H54 (cell line): ENCODE measurements at regions not wholly inside any gene's neighbourhood (a gene's known extent, or its start where the extent isn't known, plus 50 kb on each side); places are given as distances from the start of the nearest gene placed in this dataset.

Source experiments
- DNase-seq: peaks from one replicate; pipeline ENCODE4 v3.0.0; 2011; ENCODE audit warnings: low spot score, mixed read lengths; ENCODE audit not compliant: insufficient read length
- FAIRE-seq: peaks from 3 replicates; lab custom pipeline; 2011; peaks lifted over from hg19 to GRCh38; lab: Jason Lieb, UNC
- POLR2A ChIP-seq: IDR thresholded peaks from 2 replicates; pipeline ENCODE4 v1.6.1; 2011; ENCODE audit warnings: low read depth, mild to moderate bottlenecking, low read length

DNA sequence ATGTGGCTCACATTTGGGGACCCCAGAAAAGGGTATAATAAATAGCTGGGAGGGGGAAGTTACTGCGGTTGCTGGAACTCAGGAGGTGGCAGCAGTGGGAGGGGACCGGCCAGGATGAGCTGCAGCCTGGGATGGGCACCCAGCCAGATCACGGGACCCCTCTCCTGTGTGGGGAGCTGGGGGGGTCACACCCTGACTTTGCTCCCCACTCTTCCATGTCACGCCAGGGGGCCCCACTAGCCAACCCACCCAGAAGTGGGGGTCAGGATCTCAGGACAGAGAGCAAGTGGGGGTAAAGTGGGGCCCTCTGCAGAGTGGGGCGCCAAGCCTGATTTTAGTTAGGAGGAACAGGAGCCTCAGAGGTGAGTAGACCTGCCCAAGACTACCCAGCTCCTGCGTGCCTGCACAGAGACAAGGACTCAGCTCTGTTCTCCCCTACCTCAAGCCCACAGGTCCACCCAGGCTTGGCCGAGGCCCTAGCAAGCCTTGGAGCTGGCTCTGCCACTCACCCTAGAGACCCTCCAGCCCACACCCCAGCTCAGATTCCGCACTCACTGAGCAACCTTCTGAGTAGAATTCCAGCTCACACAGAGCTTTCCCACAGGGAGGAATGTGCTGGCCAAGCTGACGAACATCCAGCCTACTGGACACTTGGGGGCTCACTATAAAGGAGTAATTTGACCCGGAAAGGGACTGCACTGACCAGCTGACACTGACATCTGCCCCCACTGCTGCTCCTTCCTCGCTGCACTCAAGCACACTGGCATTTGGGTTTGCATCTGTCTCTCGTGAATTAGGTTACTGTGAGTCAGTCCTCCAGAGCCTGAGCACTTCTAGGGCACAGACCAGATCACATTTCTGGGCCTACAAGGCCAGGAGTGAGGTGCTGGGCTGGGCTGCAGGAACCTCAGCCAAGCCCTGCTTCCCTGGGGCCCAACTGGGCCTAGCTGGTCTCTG, 310.1 kb downstream of the C16orf95 start:
- TF ChIP-seq POLR2A, result no peak
- FAIRE-seq, result no peak

DNA sequence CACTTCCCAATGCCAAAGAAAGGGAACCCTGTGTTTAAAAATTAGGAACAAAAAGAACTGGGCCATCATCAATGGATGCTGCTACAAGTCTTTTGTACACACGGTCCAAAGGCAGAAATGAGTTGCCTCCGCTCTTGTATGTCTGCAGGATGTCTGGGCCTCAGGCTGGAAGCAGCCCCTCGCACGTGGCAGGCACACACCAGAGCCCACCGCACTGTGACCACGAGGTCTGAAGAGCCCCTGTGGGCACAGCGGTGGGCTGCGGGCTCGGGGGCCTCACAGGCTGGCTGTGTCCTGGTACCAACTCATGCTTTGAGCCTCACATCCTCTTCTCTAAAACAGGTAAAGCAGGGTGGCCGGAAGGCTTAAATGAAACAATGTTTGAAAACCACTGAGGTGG, 309.3 kb downstream of the C16orf95 start:
- DNase-seq, result no peak
- FAIRE-seq, result no peak
- TF ChIP-seq POLR2A, result no peak

More for the DNA sequence above, 310.1 kb downstream of the C16orf95 start:
- DNase-seq, result no peak

DNA sequence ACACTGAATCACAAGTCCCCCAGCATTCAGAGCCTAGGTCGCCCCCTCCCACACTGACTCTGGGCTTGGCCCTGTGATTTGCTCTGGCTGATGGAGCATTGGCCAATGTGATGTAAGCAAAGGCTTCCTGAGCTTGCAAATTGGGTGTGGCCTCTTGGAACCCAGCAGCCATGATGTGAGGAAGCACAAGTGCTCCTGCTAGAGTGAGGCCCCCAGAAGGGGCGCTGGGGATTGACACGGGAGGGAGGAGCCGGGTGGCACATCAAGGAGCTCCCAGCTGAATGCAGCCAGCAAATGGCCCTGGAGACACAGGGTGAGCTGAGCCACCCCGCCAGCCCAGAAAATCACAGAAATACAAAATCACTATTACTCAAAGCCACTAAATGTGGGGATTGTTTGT, 308.5 kb downstream of the C16orf95 start:
- TF ChIP-seq POLR2A, result no peak
- FAIRE-seq, result no peak
- DNase-seq, result no peak

DNA sequence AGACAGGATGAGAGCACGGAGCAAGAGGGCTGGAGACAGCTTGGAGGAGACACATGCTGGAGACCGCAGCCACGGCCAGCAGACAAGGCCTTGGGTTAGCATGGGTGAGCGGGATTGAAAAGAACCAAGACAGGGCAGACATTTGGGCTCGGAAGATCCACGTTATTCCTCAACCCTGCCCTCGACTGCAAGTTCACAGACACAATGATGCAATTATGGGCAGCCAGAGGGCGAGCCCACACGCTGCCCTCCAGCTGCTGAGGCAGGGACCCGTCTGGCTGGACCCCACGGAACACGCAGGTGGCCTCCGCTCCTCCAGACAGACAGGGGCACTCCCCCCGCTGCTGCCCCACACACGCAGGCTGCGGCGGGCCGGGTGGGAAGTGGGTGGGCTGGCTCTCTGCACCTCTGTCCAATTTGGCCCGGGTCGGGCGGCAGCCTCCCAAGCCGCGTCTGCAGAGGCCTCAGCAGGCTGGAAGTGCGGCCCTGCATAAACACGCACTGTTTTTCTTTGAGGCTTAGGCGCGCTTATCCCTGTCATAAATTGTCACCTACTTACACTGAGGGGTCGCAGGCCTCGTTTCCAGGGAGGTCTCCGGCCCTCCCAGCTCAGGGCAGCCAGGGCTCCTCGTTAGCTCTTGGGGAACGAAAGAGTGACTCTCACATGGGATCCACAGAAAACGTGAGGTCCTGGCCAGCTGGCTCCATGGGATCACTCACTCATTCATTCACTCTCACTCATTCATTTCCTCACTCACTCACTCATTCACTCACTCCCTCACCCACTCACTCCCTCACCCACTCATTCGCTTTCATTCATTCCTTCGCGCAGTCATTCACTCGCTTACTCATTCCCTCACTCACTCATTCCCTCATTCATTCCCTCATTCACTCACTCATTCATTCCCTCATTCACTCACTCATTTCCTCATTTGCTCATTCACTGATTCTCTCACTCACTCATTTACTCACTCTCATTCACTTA, 303.9 kb downstream of the C16orf95 start:
- DNase-seq, result no peak
- TF ChIP-seq POLR2A, result no peak
- FAIRE-seq, result no peak

DNA sequence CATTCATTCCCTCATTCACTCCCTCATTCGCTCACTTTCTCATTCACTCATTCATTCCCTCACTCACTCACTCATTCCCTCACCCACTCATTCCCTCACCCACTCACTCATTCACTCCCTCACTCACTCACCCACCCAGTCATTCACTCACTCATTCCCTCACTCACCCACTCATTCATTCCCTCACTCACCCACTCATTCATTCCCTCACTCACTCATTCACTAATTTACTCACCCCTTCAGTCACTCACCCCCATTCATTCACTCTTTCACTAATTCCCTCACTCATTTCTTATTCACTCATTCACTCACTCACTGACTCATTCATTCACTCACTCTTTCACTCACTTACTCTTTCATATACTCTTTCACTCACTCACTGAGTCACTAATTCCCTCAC, 303.1 kb downstream of the C16orf95 start:
- no peak for TF ChIP-seq POLR2A
- DNase-seq (no peak), FAIRE-seq (no peak)

DNA sequence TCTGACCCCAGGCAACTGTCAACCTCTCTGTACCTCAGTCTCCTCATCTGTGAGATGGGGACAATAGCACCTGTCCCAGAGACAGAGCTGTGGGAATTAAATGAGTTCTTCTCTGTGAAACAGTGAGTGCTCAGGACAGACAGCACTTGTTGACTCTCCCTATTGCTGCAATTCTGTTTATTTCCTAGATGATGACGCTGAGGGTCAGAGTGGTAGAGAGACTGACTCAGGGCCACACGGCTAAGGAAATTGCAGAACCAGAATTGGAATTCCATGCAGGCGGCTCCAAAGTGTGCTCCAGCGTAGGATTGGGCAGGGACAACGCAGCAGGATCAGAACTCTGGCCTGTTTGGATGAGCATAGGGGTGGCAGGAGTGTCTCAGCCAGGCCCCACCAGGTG, 302.2 kb downstream of the C16orf95 start:
- TF ChIP-seq POLR2A, result no peak
- DNase-seq, result no peak
- no peak for FAIRE-seq

DNA sequence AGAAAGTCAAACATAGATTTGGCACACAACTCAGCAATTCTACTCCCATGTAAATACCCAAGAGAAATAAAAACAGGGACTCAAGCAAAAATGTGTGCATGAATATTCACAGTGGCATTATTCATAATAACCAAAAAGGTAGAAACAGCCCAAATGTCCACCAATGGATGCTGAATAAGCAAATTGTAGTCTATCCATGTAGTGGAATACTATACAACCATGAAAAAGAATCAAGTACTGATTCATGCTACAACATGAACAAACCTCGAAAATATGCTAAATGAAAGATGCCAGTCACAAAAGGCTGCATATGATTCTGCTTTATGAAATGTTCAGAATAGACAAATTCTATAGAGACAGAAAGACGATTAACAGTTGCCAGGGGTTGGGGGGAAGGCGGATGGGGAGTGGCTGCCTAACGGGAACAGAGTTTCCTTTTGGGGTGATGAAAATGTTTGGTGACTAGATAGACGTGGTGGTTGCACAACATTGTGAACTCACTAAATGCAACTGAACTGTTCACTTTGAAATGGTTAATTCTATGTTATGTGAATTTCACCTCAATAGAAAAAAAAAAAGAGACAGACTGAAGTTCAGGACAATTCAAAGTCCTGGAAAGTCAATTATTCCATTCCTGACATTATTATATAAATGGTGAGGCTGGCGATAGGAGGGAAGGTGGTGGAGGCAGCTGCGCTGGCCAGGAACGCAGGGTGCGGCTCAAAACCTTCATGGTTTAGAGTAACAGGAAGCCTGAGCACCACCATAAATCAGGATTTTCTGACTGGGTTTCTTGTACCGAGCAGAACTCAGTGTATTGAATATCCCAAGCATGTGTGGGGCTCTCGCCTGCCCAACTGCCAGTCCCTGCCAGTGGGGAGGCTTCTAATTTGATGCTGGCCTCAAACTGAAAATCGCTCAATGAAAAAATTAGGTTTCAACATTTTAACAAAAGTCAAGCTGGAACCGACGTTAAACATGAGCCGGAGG, 300.9 kb downstream of the C16orf95 start:
- TF ChIP-seq POLR2A, result no peak
- FAIRE-seq (no peak), DNase-seq (no peak)

DNA sequence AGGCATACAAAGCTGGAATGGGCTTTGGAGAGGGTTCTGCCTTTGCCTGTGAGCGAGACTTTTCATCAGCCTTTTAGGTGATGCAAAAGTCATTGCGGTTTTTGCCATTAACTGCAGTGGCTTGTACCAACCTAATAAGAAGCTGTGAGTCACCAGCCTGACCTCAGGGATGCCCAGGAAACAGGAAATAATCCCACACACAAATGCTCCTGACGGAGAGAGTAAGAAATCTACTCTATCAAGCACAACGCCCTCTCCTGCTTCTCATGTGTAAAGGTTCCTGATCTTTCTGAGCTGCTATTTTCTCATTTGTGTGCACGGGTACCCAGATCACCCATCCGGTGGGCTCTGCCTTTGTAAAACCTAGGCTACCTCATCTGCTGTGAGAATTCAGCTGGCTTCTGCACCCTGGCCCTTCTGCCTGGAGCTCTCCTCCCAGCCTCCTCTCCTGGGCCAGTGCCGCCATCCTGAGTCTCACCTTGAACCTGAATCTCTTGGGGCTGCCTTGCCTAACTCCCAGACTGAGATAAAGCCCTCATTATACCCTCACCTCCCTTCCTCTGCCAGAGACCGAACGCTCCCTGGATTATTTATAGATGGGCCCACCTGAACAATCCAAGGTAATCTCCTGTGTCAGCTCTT, 299.7 kb downstream of the C16orf95 start:
- DNase-seq (peak; percentile 94), FAIRE-seq (peak; percentile 33)
- no peak for TF ChIP-seq POLR2A

DNA sequence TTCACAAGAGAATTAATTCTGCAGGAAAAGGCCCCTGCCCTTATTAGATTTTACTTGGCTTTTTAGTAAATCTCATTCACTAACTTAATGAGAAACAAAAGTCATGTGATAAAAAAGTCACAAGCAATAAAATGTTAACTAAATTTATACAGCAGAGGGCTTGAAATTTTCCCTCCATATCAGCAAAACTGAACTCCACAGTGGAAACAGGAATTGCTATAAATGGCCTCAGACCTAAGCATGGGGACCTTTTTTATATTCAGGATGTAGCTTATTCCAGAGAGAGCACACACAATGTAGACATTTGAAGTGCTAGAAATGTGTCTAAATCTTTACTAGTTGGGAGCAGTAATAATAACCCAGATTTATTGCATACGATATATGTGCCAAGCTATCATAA, 291.5 kb downstream of the C16orf95 start:
- FAIRE-seq (no peak), DNase-seq (no peak)
- no peak for TF ChIP-seq POLR2A

DNA sequence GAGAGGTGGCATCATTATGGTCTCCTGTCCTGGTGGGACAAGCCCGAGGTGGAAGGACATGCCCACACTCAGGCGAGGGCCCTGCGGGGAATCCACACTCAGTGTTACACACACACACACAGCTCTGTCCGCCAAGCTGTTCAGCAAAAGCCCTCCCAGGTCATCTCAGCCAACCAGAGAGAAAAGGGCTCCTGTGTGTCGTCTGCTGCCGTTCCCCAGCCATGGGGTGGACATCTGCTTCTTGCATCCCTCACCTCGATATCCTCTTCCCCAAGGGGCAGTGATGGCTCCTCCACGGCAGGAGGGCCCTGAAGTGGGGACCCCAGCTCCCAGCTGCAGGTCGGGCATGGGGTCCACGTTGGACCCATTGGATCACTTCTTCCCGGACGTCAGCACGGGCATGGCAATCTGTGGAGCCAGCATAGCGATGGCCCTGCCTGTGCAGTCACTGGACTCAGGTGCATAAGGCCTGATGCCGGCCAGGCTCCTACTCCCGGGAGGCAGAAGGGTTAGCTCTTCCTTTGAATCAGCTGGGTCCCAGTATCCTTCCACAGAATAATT, 290.1 kb downstream of the C16orf95 start:
- TF ChIP-seq POLR2A, result no peak
- DNase-seq, result no peak
- FAIRE-seq, result no peak

DNA sequence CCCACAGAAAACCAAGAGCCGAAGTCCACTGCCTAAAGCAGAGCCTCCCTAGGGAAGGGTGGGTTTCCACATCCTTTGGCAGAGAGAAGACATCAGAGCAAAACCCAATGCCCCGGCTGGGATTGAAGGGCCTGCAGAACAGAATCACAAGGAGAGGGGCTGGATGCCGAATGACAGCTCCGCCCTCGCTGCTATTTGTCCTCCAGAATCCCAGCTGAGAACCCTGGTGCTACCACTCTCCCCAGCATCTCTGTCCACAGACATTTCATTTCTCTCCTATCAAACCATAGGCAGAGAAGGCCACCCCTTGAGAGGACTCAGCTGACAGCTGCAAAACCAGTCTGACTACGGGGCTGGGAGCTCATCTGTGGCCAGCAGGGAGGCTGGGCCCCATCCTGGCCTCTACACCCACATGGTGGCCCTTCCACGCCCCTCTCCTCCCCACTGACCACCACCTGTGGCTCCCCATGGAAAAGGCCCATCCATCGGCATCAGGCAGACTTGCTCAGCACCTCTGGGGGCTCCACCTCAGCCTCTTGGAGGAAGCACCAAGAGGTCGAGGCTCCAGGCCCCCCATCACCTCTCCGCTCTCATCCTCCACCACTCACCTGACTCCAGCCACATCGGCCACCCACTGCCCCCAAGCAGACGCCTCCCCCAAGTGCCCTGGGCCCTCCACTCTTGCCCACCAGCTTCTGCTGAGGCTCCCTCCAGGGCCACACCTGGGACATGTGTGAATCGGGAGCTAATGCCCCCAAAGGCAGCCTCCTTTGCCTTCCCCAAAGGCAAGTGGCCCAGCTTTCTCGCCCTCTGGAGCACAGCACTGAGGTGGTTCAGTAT, 288.5 kb downstream of the C16orf95 start:
- DNase-seq (no peak), FAIRE-seq (no peak)
- no peak for TF ChIP-seq POLR2A
